ENCODE measurements at regions not wholly inside any gene's neighbourhood (a gene's known extent, or its start where the extent isn't known, plus 50 kb on each side); places are given as distances from the start of the nearest gene placed in this dataset.

DNA sequence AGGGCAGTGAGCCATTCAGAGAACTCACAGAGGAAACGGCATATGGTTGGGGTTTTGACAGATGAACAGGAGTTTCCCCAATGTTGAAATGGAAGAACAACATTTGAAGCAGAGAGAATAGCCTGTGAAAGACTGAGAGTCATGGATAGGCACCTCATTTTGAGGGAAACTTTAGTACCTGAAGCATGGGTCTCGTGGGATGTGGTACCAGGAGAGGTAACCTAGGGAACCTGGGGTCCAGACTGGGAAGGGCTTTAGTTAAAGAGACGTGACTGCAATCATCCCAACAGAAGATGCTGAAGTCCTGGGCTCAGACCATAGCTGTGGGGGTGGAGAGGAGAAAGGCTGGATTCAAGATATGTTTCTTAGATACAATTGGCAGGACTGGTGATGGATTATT lies 137.8 kb upstream of the CCL2 start:
- Histone ChIP-seq H3K4me3 (ENCODE audit: low read depth, low read length) (no peak overlapping the region), H3K36me3 (ENCODE audit: control insufficient read depth, insufficient read depth, low read length) (no peaks in the 10 kb centered on the region), H3K27me3 (ENCODE audit: control insufficient read depth, insufficient read depth, low read length) (no peaks in the 10 kb centered on the region)
- no peak for DNase-seq (ENCODE audit: low read depth)
- TF ChIP-seq CTCF (IDR thresholded peaks at IDR 0.05; ENCODE audit: insufficient read depth, low read depth, low read length) = no peak
- POLR2A ChIA-PET = no interaction called here
- CTCF ChIA-PET = interaction anchor here (1.1 kb wide), 1 partner anchor 89 kb away, joined by 3 read pairs; no protein-coding TSS in a partner anchor

- no peak for TF ChIP-seq CTCF (IDR thresholded peaks at IDR 0.05; ENCODE audit: insufficient read depth, low read depth, low read length)
- CTCF ChIA-PET = interaction anchor here (1.1 kb wide), 1 partner anchor 89 kb away, joined by 3 read pairs; no protein-coding TSS in a partner anchor
- POLR2A ChIA-PET = no interaction called here
Measured at GRCh38 chr17:34117811-34118210, 137.3 kb upstream of the CCL2 start.

GRCh38 chr17:34118564-34118963 lies 136.5 kb upstream of the CCL2 start:
- H3K36me3 ChIP-seq (ENCODE audit: control insufficient read depth, insufficient read depth, low read length) = no peaks in the 10 kb centered on the region
- no peak for TF ChIP-seq CTCF (IDR thresholded peaks at IDR 0.05; ENCODE audit: insufficient read depth, low read depth, low read length)
- ChIA-PET CTCF (interaction anchor here (0.6 to 1.1 kb wide), 2 partner anchors 90 to 357 kb away, joined by 3 read pairs; no protein-coding TSS in a partner anchor), POLR2A (no interaction called here)
- no peak overlapping the region for H3K4me3 ChIP-seq (ENCODE audit: low read depth, low read length)
- DNase-seq (ENCODE audit: low read depth) = no peak
- H3K27me3 ChIP-seq (ENCODE audit: control insufficient read depth, insufficient read depth, low read length) = no peaks in the 10 kb centered on the region

More at GRCh38 chr17:34117811-34118210, 137.3 kb upstream of the CCL2 start:
- no peak for DNase-seq (ENCODE audit: low read depth)
- no peaks in the 10 kb centered on the region for H3K36me3 ChIP-seq (ENCODE audit: control insufficient read depth, insufficient read depth, low read length)
- H3K4me3 ChIP-seq (ENCODE audit: low read depth, low read length) = no peak overlapping the region
- no peaks in the 10 kb centered on the region for H3K27me3 ChIP-seq (ENCODE audit: control insufficient read depth, insufficient read depth, low read length)

- Histone ChIP-seq H3K27me3 (ENCODE audit: control insufficient read depth, insufficient read depth, low read length) (no peaks in the 10 kb centered on the region), H3K4me3 (ENCODE audit: low read depth, low read length) (no peak overlapping the region), H3K36me3 (ENCODE audit: control insufficient read depth, insufficient read depth, low read length) (no peaks in the 10 kb centered on the region)
- TF ChIP-seq CTCF (IDR thresholded peaks at IDR 0.05; ENCODE audit: insufficient read depth, low read depth, low read length) = no peak
- DNase-seq (ENCODE audit: low read depth) = no peak
- POLR2A ChIA-PET = no interaction called here
- CTCF ChIA-PET = no interaction called here
Measured at GRCh38 chr17:34121311-34121710, 133.8 kb upstream of the CCL2 start.

- no peaks in the 10 kb centered on the region for H3K27me3 ChIP-seq (ENCODE audit: control insufficient read depth, insufficient read depth, low read length)
- H3K4me3 ChIP-seq (ENCODE audit: low read depth, low read length) = no peak overlapping the region
- TF ChIP-seq CTCF (IDR thresholded peaks at IDR 0.05; ENCODE audit: insufficient read depth, low read depth, low read length) = no peak
- CTCF ChIA-PET = interaction anchor here (0.8 to 1.2 kb wide), 2 partner anchors 9 to 19 kb away, joined by 3 read pairs; no protein-coding TSS in a partner anchor
- POLR2A ChIA-PET = no interaction called here
- no peak for DNase-seq (ENCODE audit: low read depth)
- H3K36me3 ChIP-seq (ENCODE audit: control insufficient read depth, insufficient read depth, low read length) = no peaks in the 10 kb centered on the region
Measured at GRCh38 chr17:34122515-34122914, 132.6 kb upstream of the CCL2 start.
